Endodermal cell (in vitro differentiated cells): ENCODE measurements at regions not wholly inside any gene's neighbourhood (a gene's known extent, or its start where the extent isn't known, plus 50 kb on each side); places are given as distances from the start of the nearest gene placed in this dataset.

ENCODE experiments used
- DNase-seq: peaks from one replicate; pipeline ENCODE4 v3.0.0-alpha.2; 2017
- H3K27ac ChIP-seq: 2 replicates; pipeline ENCODE4 v1.5.1; 2013; ENCODE audit warnings: mild to moderate bottlenecking, low read depth, low read length, moderate library complexity
- H3K27me3 ChIP-seq: 2 replicates; pipeline ENCODE4 v1.6.1; 2013; ENCODE audit warnings: mild to moderate bottlenecking, low read length, moderate library complexity; ENCODE audit not compliant: insufficient read depth, control insufficient read depth, poor library complexity, severe bottlenecking
- H3K36me3 ChIP-seq: 2 replicates; pipeline ENCODE4 v1.7.0; 2013; ENCODE audit warnings: mild to moderate bottlenecking, low read length, moderate library complexity; ENCODE audit not compliant: control insufficient read depth, insufficient read depth
- H3K4me1 ChIP-seq: one replicate; pipeline ENCODE4 v1.7.0; 2013; ENCODE audit warnings: low read length; ENCODE audit not compliant: control insufficient read depth, insufficient read depth
- H3K4me3 ChIP-seq: 2 replicates; pipeline ENCODE4 v1.5.1; 2013; ENCODE audit warnings: mild to moderate bottlenecking, low read length, moderate library complexity
- H3K9ac ChIP-seq: 2 replicates; pipeline ENCODE4 v1.6.1; 2013; ENCODE audit warnings: mild to moderate bottlenecking, low read length, moderate library complexity; ENCODE audit not compliant: poor library complexity, severe bottlenecking; ENCODE audit errors: extremely low read depth
- H3K9me3 ChIP-seq: 2 replicates; pipeline ENCODE4 v1.6.1; 2013; ENCODE audit warnings: mild to moderate bottlenecking, low read length, moderate library complexity; ENCODE audit not compliant: control insufficient read depth
- H3K27ac Mint-ChIP-seq: 2 replicates; pipeline ENCODE4 v1.8.0; 2020; ENCODE audit warnings: mixed read lengths
- H3K27me3 Mint-ChIP-seq: 2 replicates; pipeline ENCODE4 v1.8.0; 2021; ENCODE audit warnings: mild to moderate bottlenecking, mixed read lengths; ENCODE audit not compliant: insufficient read depth
- H3K36me3 Mint-ChIP-seq: 2 replicates; pipeline ENCODE4 v1.8.0; 2020; ENCODE audit warnings: low read depth, mixed read lengths
- H3K4me1 Mint-ChIP-seq: 2 replicates; pipeline ENCODE4 v1.8.0; 2020; ENCODE audit warnings: mixed read lengths
- H3K4me3 Mint-ChIP-seq: 2 replicates; pipeline ENCODE4 v1.8.0; 2020; ENCODE audit warnings: mild to moderate bottlenecking, moderate library complexity, mixed read lengths
- H3K9me3 Mint-ChIP-seq: 2 replicates; pipeline ENCODE4 v1.8.0; 2020; ENCODE audit warnings: mild to moderate bottlenecking, mixed read lengths
- WGBS, 2 experiments: methylation state at CpG; one replicate each; pipeline versions ENCODE4 v1.1.5 to v1.1.7; 2013; ENCODE audit warnings: missing lambda C conversion rate in 2 of 2, mixed read lengths in 1 of 2; ENCODE audit not compliant: insufficient coverage in 1 of 2, insufficient read length in 1 of 2; 5-methylcytosine and 5-hydroxymethylcytosine counted together
- TF ChIP-seq, protein P1 (sequence below): fragments of 200-600 bp; sonication (generic); conservative IDR thresholded peaks from 2 replicates; pipeline ENCODE4 v1.5.0; 2021; ENCODE audit warnings: antibody characterized with exemption, mild to moderate bottlenecking

DNA sequence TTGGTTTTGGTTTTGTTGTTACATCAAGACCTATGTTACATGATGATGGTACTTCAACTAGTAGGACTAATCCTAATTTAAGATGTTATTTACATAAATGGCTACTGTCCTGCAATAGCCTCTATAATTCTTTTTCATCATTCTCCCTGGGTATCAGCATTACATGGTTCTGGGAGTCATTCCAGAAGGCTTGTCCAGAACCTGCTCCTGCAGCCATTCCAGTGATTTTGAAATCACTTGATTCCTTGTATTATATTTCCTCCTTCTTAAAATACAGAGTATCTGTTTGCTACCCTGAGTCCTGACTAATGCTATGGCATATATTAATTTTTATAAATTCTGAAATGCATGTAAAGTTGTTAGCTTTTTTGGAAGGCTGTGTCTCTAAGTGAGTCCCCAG is 400.5 kb upstream of the MEIS1 start:
- Histone ChIP-seq H3K4me1 (no peaks in the 10 kb centered on the region), H3K27me3 (no peaks in the 10 kb centered on the region), H3K27ac (no peak overlapping the region), H3K36me3 (no peaks in the 10 kb centered on the region), H3K9ac (no peak overlapping the region), H3K4me3 (no peak overlapping the region), H3K9me3 (no peaks in the 10 kb centered on the region)
- Mint-ChIP-seq H3K36me3 (no peaks in the 10 kb centered on the region), H3K4me3 (no peak overlapping the region), H3K27me3 (no peaks in the 10 kb centered on the region), H3K4me1 (peaks cover 7% of the 10 kb centered on the region), H3K27ac (no peak overlapping the region), H3K9me3 (no peaks in the 10 kb centered on the region)
- no peak for DNase-seq
- TF ChIP-seq, protein P1, sequence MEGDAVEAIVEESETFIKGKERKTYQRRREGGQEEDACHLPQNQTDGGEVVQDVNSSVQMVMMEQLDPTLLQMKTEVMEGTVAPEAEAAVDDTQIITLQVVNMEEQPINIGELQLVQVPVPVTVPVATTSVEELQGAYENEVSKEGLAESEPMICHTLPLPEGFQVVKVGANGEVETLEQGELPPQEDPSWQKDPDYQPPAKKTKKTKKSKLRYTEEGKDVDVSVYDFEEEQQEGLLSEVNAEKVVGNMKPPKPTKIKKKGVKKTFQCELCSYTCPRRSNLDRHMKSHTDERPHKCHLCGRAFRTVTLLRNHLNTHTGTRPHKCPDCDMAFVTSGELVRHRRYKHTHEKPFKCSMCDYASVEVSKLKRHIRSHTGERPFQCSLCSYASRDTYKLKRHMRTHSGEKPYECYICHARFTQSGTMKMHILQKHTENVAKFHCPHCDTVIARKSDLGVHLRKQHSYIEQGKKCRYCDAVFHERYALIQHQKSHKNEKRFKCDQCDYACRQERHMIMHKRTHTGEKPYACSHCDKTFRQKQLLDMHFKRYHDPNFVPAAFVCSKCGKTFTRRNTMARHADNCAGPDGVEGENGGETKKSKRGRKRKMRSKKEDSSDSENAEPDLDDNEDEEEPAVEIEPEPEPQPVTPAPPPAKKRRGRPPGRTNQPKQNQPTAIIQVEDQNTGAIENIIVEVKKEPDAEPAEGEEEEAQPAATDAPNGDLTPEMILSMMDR: no peak

DNA sequence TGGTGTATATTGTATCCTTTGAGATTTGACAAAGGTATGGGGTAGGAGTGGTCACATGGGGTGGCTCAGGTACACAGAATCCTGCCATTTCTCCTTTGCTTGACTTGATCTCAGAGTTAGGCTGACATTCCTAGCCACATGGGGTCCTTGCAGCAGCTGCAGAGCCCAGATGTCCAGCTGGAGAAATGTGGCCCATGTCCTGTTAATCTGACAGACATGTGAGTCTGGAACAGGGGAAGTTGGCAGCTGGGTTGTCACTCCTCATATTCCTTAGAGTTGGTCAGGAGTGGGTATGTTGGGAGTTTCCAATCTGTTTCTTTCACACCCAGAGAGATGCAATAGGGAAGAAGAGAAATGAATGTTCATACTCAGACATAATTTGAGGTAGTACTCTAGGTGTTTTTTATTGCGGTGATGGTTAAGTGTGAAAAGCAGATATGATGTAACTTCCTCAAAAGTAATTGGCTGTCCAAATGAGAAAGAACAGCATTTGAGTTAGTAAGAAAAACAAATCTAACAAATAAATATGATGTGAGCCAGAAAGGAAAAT is 402.6 kb upstream of the MEIS1 start:
- no peak overlapping the region for H3K4me3 ChIP-seq
- no peak overlapping the region for H3K9ac ChIP-seq
- H3K4me1 ChIP-seq: no peaks in the 10 kb centered on the region
- H3K36me3 ChIP-seq: no peaks in the 10 kb centered on the region
- H3K9me3 ChIP-seq: no peaks in the 10 kb centered on the region
- Mint-ChIP-seq H3K27ac (no peak overlapping the region), H3K9me3 (no peaks in the 10 kb centered on the region), H3K4me3 (no peak overlapping the region), H3K4me1 (peaks cover 1% of the 10 kb centered on the region), H3K27me3 (no peaks in the 10 kb centered on the region), H3K36me3 (no peaks in the 10 kb centered on the region)
- no peaks in the 10 kb centered on the region for H3K27me3 ChIP-seq
- no peak overlapping the region for H3K27ac ChIP-seq
- no peak for DNase-seq
- WGBS, 2 experiments: 100% methylated on average over 1 of the region's 1 CpG; no CpG with 5 or more reads in 1 of the 2 experiments
- TF ChIP-seq, protein P1: no peak

DNA sequence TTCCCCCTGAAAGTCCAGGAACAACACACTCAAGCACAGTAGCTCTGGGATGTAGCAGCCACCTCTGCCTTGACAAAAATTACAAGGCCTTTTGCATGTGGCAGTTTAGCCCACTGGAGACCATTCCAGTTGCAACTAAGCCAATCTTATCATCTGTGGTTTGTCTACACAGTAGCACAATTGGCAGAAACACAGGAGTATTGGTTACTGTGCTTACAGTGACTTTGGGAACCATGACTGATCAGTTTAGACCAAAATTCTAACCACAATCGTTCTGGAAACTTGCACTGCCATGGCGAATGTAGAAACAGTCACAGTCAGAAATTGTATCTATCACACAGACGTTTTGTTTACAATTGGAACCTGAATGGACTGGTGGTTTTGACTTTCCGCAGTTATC is 403.7 kb upstream of the MEIS1 start:
- H3K36me3 Mint-ChIP-seq: no peaks in the 10 kb centered on the region
- H3K9me3 ChIP-seq: no peaks in the 10 kb centered on the region
- H3K9me3 Mint-ChIP-seq: no peaks in the 10 kb centered on the region
- no peak overlapping the region for H3K4me3 ChIP-seq
- no peak overlapping the region for H3K9ac ChIP-seq
- H3K27me3 ChIP-seq: no peaks in the 10 kb centered on the region
- H3K4me3 Mint-ChIP-seq: no peak overlapping the region
- H3K4me1 Mint-ChIP-seq: no peaks in the 10 kb centered on the region
- TF ChIP-seq, protein P1: no peak
- 91 to 98% methylated on average over 4 of the region's 4 CpGs for WGBS, 2 experiments
- no peaks in the 10 kb centered on the region for H3K27me3 Mint-ChIP-seq
- H3K36me3 ChIP-seq: no peaks in the 10 kb centered on the region
- no peak overlapping the region for H3K27ac ChIP-seq
- no peak for DNase-seq
- no peak overlapping the region for H3K27ac Mint-ChIP-seq
- H3K4me1 ChIP-seq: no peaks in the 10 kb centered on the region
